GDM1 (cell line): ENCODE measurements at regions not wholly inside any gene's neighbourhood (a gene's known extent, or its start where the extent isn't known, plus 50 kb on each side); places are given as distances from the start of the nearest gene placed in this dataset.
"Not testable (repeated sequence)": the region's sequence is repeated elsewhere in the genome, so short reads cannot be mapped to it uniquely, and the experiment has no call there.

Experiments used
- DNase-seq: peaks from one replicate; lab custom pipeline; 2025; lab: John Stamatoyannopoulos, UW

DNA sequence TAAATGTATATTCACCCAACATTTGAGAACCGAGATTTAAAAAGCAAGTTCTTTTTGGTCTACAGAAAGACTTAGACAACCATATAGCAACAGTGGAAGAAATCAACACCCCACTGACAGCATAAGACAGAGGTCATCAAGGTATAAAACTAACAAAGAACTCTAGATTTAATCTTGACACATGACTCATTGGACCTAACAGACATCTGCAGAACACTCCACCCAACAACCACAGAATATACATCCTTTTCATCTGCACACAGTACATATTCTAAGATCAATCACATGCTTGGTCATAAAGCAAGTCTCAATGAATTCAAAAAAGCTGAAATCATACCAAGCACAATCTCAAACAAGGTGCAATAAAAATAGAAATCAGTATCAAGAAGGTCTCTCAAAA, 65.8 kb downstream of the SPIN4 start:
- DNase-seq = no peak

GRCh38 chrX:63284659-63285058, 66.5 kb downstream of the SPIN4 start:
- no peak for DNase-seq

- DNase-seq = no peak
Measured at GRCh38 chrX:63283348-63283747, 67.8 kb downstream of the SPIN4 start.

DNA sequence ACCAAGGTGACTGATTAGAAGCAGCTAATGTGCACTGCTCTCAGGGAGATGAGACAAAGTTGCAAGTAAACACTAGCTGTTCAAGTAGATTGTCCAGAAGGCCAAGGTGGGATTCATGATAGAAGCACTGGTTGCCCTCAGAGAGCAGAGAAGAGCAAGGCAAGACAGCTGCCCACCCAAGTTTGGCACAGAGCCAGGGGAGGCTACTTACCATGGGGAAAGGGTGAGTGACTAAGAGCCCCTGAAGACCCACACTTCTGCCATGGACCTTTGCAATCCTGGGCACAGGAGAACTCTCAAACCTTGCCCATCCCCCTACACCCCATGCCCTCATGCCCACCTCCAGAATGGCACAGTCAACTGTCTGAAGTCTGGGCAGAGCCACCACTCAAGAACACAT, 68.3 kb downstream of the SPIN4 start:
- no peak for DNase-seq

GRCh38 chrX:63282077-63282476, 69.1 kb downstream of the SPIN4 start:
- no peak for DNase-seq

- no peak for DNase-seq
Measured at GRCh38 chrX:63281465-63281864, 69.7 kb downstream of the SPIN4 start.

- not testable (repeated sequence) for DNase-seq
Measured at GRCh38 chrX:63277394-63277793, 73.7 kb downstream of the SPIN4 start.

DNA sequence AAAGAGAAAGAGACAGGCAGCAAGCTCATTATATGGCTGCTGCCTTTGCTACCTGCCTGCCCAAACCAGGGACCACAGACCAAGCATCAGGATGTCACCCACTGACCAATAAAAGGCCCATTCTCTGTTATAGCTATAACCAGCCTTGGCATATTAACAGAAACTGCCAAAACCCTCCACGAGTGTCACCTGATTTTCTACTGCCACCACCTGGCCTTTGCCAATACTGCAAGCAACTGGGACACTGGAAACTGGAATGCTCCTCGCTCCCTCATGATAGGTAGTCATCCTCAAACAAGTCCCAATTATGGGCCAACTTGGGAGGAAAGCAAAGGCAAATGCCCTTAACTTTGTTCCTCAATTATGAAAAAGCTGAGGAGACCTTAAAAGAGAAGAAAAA, 76.0 kb downstream of the SPIN4 start:
- DNase-seq = no peak

DNA sequence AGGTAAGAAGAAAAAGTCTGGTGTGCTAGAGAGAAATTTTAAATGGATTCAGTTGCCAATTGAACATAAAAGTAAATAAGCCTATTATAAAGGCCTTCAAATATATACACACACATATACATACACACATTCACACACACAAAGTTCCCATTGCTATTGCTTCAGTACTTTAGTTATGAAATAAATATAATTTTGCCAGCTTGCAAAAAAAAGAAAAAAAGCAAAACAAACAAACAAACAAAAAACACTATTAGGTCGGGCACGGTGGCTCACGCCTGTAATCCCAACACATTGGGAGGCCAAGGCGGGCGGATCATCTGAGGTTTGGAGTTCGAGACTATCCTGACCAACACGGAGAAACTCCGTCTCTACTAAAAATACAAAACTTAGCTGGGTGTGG, 80.3 kb downstream of the SPIN4 start:
- no peak for DNase-seq

DNA sequence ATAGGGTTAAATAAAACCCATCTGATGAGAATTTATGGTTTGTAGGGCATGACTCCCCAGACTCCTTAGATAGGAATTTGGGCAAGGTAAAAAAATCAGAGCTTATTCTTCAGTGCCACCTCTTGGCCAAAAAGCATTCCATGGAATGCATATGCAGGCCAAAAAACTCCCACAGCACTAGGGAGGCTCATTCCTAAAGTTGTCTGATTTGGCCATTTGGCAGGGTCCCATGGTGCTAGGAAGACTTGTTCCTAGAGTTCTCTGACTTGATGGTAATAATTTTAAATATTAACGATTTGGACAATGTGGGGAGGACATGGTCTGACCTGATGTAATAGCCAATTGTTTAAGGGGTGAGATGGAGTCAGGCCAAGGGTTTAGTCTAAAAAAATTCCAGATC, 93.0 kb downstream of the SPIN4 start:
- no peak for DNase-seq

- DNase-seq = no peak
Measured at GRCh38 chrX:63250253-63250868, 100.8 kb downstream of the SPIN4 start.

- not testable (repeated sequence) for DNase-seq
Measured at GRCh38 chrX:63242689-63243088, 108.4 kb downstream of the SPIN4 start.

DNA sequence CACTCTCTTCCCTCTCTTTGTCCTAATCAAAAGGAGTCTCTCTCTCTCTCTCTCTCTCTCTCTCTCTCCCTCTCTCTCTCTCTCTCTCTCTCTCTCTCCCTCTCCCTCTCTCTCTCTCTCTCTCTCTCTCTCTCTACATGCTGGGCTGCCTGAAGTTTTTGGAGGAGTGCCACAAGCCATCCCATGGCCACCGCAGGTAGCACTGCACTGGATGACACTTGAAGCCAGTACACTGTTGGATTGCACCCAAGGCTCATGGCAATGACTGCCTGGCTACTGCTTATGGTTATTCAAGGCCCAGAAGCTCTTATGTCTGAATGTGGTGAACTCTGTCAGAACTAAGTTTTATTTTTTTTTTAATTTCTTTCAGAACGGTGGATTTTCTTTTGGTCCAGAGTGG, 115.2 kb downstream of the SPIN4 start:
- DNase-seq = not testable (repeated sequence)

GRCh38 chrX:63233013-63233412, 118.1 kb downstream of the SPIN4 start:
- not testable (repeated sequence) for DNase-seq

GRCh38 chrX:63218202-63218601, 132.9 kb downstream of the SPIN4 start:
- DNase-seq = not testable (repeated sequence)

DNA sequence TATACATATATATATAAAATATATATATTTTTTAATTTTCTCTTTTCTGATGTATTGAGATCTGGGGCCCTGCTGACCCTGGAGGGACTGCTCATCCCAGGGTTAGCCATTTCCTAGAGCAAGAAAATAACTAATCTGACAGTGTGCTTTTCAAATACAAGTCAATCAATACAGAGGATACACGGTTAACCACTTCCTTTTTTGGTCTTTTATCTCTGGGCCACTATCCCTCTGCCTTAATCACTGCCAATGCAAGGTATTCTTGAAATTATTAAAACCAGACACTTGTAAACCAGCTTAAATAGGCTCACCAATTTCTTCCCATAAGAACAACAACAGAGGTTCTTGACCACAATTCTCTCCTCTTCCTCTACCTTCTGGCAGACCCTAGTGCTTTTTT, 133.6 kb downstream of the SPIN4 start:
- not testable (repeated sequence) for DNase-seq

GRCh38 chrX:63209645-63210044, 141.5 kb downstream of the SPIN4 start:
- DNase-seq = not testable (repeated sequence)

- not testable (repeated sequence) for DNase-seq
Measured at GRCh38 chrX:63209128-63209527, 142.0 kb downstream of the SPIN4 start.

DNA sequence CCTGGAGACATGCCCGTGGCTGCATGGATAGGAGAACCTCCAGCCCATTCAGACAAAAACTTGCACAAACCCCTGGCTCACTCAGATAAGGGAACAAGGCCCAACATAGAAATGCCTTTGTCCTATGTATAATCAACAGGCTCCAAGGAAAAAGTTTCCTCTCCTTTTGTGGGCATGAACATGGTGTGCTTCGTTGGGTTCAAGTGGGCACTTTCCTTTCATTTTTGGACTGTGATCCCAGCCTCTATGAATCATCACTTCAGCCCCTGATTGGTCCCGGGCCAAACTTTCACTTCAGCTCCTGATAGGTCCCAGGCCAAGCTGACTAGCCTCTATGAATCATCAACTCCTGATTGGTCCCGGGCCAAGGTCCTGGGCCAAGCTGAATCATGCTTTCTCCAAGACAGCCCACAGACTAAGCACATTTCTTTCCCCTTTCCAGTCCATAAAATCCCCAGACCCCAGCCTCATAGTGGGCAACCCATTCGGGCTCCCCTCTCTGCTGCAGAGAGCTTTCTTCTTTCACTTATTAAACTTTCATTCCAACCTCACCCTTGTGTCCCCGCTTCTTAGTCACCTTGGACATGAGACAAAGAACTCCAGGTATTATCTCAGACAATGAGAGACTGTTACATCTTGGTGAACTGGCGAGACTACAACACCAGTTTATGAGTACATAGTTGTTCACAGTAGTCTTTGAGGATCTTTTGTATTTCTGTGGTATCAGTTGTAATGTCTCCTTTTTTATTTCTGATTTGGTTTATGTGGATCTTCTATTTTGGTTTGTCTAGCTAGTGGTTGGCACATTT, 146.7 kb downstream of the SPIN4 start:
- not testable (repeated sequence) for DNase-seq

- not testable (repeated sequence) for DNase-seq
Measured at GRCh38 chrX:63201987-63202386, 149.1 kb downstream of the SPIN4 start.

GRCh38 chrX:63198693-63199092, 152.4 kb downstream of the SPIN4 start:
- not testable (repeated sequence) for DNase-seq

- not testable (repeated sequence) for DNase-seq
Measured at GRCh38 chrX:63192366-63193041, 158.6 kb downstream of the SPIN4 start.

- DNase-seq = no peak
Measured at GRCh38 chrX:63186137-63186536, 165.0 kb downstream of the SPIN4 start.
